Fibroblast of mammary gland (primary cell): ENCODE measurements at regions not wholly inside any gene's neighbourhood (a gene's known extent, or its start where the extent isn't known, plus 50 kb on each side); places are given as distances from the start of the nearest gene placed in this dataset.
A peak's percentile ranks its signal among the peaks of the same experiment; 100 is the strongest.
"Not testable (repeated sequence)": the region's sequence is repeated elsewhere in the genome, so short reads cannot be mapped to it uniquely, and the experiment has no call there.

ENCODE experiments used
- DNase-seq: peaks from one replicate; pipeline ENCODE4 v3.0.0-alpha.2; 2010; ENCODE audit warnings: low read depth
- H3K4me3 ChIP-seq: 2 replicates; pipeline ENCODE4 v1.5.1; 2011; ENCODE audit warnings: low read depth, mild to moderate bottlenecking, low read length, moderate library complexity; ENCODE audit not compliant: control insufficient read depth
- TF ChIP-seq, protein P1 (sequence below): conservative IDR thresholded peaks from 2 replicates; pipeline ENCODE4 v1.5.1; 2011; ENCODE audit warnings: low read depth, low read length, inconsistent platforms; ENCODE audit not compliant: control insufficient read depth, insufficient read depth

DNA sequence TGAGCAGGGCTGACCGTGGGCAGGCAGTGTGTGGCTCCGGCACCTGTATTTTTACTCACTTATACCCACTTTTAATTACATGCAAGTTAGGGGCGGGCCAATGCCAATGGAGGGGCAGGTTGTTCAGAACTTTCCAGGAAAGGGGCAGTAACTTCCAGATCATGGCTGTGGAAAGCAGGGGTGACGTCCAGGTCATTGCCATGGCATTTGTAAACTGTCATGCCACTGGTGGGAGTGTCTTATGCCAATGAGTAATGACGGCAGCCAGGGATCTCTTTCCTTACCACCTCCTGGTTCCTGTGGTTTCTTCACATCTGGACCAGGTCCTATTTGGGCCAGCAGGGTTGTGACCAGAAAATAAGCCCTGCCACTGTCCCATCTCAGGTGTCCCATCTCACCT, 258.7 kb downstream of the THBS2 start:
- TF ChIP-seq, protein P1, sequence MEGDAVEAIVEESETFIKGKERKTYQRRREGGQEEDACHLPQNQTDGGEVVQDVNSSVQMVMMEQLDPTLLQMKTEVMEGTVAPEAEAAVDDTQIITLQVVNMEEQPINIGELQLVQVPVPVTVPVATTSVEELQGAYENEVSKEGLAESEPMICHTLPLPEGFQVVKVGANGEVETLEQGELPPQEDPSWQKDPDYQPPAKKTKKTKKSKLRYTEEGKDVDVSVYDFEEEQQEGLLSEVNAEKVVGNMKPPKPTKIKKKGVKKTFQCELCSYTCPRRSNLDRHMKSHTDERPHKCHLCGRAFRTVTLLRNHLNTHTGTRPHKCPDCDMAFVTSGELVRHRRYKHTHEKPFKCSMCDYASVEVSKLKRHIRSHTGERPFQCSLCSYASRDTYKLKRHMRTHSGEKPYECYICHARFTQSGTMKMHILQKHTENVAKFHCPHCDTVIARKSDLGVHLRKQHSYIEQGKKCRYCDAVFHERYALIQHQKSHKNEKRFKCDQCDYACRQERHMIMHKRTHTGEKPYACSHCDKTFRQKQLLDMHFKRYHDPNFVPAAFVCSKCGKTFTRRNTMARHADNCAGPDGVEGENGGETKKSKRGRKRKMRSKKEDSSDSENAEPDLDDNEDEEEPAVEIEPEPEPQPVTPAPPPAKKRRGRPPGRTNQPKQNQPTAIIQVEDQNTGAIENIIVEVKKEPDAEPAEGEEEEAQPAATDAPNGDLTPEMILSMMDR, result no peak
- no peak for DNase-seq
- no peak overlapping the region for H3K4me3 ChIP-seq

DNA sequence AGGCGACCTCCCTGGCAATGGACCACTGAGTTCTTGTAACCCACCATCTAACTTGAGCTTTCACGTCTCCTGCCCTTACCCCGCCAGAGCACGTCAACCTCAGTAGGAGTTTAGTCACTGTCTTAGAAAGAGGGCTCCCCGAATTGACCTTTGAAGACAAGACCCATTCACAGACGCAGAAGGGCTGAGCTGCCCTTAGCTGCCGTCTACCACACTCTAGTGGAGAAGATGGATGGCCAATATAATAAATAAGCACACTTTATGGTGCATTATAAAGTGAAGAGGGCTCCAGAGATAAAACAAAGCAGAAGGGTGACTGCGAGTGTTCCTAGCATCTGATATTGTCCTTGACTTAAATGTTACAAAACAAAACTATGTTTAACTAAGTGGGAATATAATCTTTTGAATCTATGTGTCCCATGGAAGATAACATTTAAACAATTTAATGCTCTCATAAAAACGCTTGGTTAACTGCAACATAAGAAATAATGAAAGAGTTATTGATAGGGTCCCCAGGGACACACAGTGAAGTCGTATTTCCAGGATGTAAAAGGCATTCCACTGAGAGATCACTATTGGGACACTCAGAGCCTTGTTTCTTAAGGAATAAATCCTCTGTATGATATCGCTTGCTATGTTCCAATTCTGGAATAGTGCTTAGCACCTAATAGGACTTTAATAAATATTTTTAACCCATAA, 261.1 kb downstream of the THBS2 start:
- no peak for DNase-seq
- TF ChIP-seq, protein P1, result no peak

DNA sequence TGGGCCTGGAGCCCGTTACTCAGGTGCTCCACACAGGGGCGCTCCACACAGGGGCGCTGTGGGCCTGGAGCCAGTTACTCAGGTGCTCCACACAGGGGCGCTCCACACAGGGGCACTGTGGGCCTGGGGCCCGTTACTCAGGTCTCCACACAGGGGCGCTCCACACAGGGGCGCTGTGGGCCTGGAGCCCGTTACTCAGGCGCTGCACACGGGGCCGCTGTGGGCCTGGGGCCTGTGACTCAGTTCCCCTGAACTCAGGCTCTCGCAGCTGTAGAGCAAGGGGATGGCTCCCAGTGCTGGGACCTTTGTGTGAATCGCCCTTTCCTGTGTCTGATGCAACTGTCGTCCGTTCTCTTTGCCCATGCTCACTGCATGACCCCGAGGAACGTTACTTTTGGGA, 262.0 kb downstream of the THBS2 start:
- H3K4me3 ChIP-seq, DNase-seq: not testable (repeated sequence)

More for the DNA sequence above, 261.1 kb downstream of the THBS2 start:
- no peak overlapping the region for H3K4me3 ChIP-seq

DNA sequence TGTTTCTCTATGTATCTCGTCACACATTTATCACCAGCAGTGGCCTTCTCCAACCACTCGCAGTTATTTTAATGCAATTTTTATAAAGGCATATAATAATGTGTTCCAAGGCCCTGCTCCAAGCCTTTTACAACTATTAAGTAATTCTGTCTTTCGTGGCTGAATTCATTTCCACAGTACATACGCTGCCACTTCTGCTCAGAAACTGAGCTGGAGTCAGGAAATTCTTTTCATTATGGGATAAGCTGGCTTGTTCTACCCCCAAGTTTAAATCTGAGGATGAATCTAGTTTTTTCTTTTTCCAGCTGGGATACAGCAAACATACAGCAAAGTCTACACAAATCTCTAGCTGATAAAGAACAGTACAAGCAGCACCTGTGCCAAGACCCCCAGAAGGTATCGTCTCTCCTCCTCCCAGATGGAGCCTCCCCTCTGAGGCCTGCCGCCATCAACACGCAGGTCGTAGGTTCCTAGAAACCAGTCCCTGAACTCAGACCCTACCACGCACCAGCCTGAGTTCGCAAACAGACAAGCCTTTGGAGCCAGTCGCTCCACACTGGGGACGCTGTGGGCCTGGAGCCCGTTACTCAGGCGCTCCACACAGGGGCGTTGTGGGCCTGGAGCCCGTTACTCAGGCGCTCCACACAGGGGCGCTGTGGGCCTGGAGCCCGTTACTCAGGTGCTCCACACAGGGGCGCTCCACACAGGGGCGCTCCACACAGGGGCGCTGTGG, 263.5 kb downstream of the THBS2 start:
- TF ChIP-seq, protein P1, result no peak
- DNase-seq, result no peak
- H3K4me3 ChIP-seq, result no peak overlapping the region

DNA sequence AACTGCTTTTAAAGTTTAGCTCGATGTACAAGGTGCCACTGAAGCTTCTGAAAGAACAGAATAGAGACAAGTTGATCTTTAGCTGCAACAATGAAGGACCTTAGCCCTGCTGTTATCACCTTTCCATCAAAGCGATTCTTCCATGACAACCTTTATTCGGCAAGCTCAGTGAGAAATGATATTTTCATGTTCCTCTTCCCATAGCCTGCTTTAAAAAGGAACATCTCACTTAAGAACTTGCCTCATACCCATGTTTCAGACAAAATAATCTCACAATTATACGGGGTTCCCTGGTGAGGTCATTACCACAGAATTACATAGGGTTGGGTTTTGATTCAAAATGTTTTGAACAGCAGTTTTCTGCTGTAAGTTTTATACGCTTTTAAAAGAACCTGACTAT, 264.2 kb downstream of the THBS2 start:
- no peak overlapping the region for H3K4me3 ChIP-seq
- TF ChIP-seq, protein P1, result no peak
- peak; percentile 35 for DNase-seq

DNA sequence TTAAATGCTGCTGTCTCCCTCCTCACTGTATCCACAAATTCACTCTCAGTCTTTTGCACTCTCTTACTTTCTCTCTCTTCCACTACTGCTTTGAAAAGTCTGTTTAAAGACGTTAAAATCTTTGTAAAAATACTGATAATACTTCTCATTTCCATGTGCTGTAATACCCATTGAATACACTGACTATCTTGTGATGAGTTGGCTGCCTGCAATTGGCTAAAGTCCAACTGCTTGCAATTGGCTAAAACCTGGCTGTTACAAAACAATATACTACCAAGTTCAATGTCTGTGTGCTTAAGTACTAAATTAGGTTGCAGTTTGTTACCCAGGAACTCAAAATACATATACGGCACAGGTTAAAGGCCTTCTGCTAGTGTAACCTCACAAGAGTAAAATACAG, 264.8 kb downstream of the THBS2 start:
- TF ChIP-seq, protein P1, result no peak
- DNase-seq, result peak; percentile 79
- H3K4me3 ChIP-seq, result no peak overlapping the region

DNA sequence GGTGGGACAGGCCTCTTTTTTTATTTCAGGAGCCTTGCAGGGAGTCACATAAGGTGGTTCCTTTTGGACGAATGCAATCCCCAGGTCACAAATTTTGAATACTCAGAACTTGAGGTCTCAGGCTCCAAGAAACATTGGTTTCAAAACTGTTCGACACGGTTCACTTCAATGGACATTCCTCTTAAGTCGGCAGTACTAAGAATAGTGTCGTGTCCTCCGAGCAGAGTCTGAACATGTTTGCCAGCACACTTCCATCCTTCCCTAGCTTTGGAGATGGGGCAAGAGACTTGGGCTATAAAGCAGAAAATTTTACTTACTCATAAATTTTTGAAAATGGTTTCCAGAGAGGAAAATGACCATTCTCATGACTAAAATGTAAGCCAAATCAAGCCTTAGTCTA, 265.4 kb downstream of the THBS2 start:
- H3K4me3 ChIP-seq, result no peak overlapping the region
- TF ChIP-seq, protein P1, result no peak
- DNase-seq, result no peak
